Natural killer cell treated with Interleukin-12 subunit alpha and Interleukin-12 subunit beta and Interleukin-15 and Interleukin-18, amount 100 ng/mL, for 72 hours (primary cell): ENCODE measurements at regions not wholly inside any gene's neighbourhood (a gene's known extent, or its start where the extent isn't known, plus 50 kb on each side); places are given as distances from the start of the nearest gene placed in this dataset.
"Not testable (repeated sequence)": the region's sequence is repeated elsewhere in the genome, so short reads cannot be mapped to it uniquely, and the experiment has no call there.

Experiments
- ATAC-seq, 2 donors: fragments of 150-1000 bp; cut with Tn5 transposase in 1 of 2; sonication (Bioruptor Pico), chemical (Tn5 transposase) in 1 of 2; 2 replicates each; pipeline ENCODE4 v1.10.0; 2021
- DNase-seq: peaks from one replicate; pipeline ENCODE4 v3.0.0; 2022; ENCODE audit warnings: low spot score
- H3K27ac Mint-ChIP-seq, 2 donors: 1 replicate in 1 of 2; 2 replicates in 1 of 2; pipeline ENCODE4 v1.8.0; 2022; ENCODE audit warnings: mixed read lengths in 2 of 2, mild to moderate bottlenecking in 1 of 2, moderate library complexity in 1 of 2
- H3K27me3 Mint-ChIP-seq, 2 donors: 1 replicate in 1 of 2; 2 replicates in 1 of 2; pipeline ENCODE4 v1.8.0; 2022; ENCODE audit warnings: mixed read lengths in 2 of 2
- H3K36me3 Mint-ChIP-seq: one replicate; pipeline ENCODE4 v1.8.0; 2022; ENCODE audit warnings: mixed read lengths
- H3K4me1 Mint-ChIP-seq, 2 donors: 1 replicate in 1 of 2; 2 replicates in 1 of 2; pipeline ENCODE4 v1.8.0; 2022; ENCODE audit warnings: low read depth in 2 of 2, mixed read lengths in 2 of 2, mild to moderate bottlenecking in 1 of 2
- H3K4me3 Mint-ChIP-seq: one replicate; pipeline ENCODE4 v1.8.0; 2022; ENCODE audit warnings: mixed read lengths
- H3K9me3 Mint-ChIP-seq: 2 replicates; pipeline ENCODE4 v1.8.0; 2022; ENCODE audit warnings: mixed read lengths

GRCh38 chr10:2772816-2773631 is 294.3 kb upstream of the PFKP start:
- Mint-ChIP-seq H3K4me3 (no peak overlapping the region), H3K36me3 (no peaks in the 10 kb centered on the region), H3K27ac (no peak overlapping the region), H3K27me3 (peaks cover 0 to 55% of the 10 kb centered on the region in 2 donors), H3K9me3 (peaks cover 3% of the 10 kb centered on the region), H3K4me1 (no peaks in the 10 kb centered on the region)
- no peak for ATAC-seq
- DNase-seq = no peak

- Mint-ChIP-seq H3K9me3 (peaks cover 3% of the 10 kb centered on the region), H3K36me3 (no peaks in the 10 kb centered on the region), H3K4me1 (no peaks in the 10 kb centered on the region), H3K27ac (no peak overlapping the region), H3K4me3 (no peak overlapping the region), H3K27me3 (peaks cover 0 to 57% of the 10 kb centered on the region in 2 donors)
- DNase-seq = no peak
- peak in 1 of 2 donors; percentile 43 for ATAC-seq
Measured at GRCh38 chr10:2772135-2772534, 295.2 kb upstream of the PFKP start.

GRCh38 chr10:2767293-2767692 is 300.1 kb upstream of the PFKP start:
- H3K27me3 Mint-ChIP-seq = peaks cover 9 to 44% of the 10 kb centered on the region in 2 donors
- ATAC-seq, H3K4me1 Mint-ChIP-seq, DNase-seq, H3K27ac Mint-ChIP-seq, H3K9me3 Mint-ChIP-seq, H3K4me3 Mint-ChIP-seq, H3K36me3 Mint-ChIP-seq: not testable (repeated sequence)

GRCh38 chr10:2761971-2762370 is 305.4 kb upstream of the PFKP start:
- DNase-seq = no peak
- Mint-ChIP-seq H3K9me3 (peaks cover 11% of the 10 kb centered on the region), H3K4me1 (no peaks in the 10 kb centered on the region), H3K4me3 (no peak overlapping the region), H3K27ac (no peak overlapping the region), H3K36me3 (no peaks in the 10 kb centered on the region), H3K27me3 (peaks cover 9 to 28% of the 10 kb centered on the region in 2 donors)
- no peak for ATAC-seq

GRCh38 chr10:2761311-2761710 is 306.0 kb upstream of the PFKP start:
- no peaks in the 10 kb centered on the region for H3K36me3 Mint-ChIP-seq
- H3K9me3 Mint-ChIP-seq = peaks cover 11% of the 10 kb centered on the region
- H3K27me3 Mint-ChIP-seq = peaks cover 9 to 25% of the 10 kb centered on the region in 2 donors
- H3K27ac Mint-ChIP-seq = no peak overlapping the region
- H3K4me1 Mint-ChIP-seq = no peaks in the 10 kb centered on the region
- no peak overlapping the region for H3K4me3 Mint-ChIP-seq
- ATAC-seq = no peak
- no peak for DNase-seq

- no peak for DNase-seq
Measured at GRCh38 chr10:2760736-2761135, 306.6 kb upstream of the PFKP start.

GRCh38 chr10:2759233-2759632 is 308.1 kb upstream of the PFKP start:
- no peaks in the 10 kb centered on the region for H3K4me1 Mint-ChIP-seq
- ATAC-seq = no peak
- peaks cover 15% of the 10 kb centered on the region for H3K9me3 Mint-ChIP-seq

More at GRCh38 chr10:2760736-2761135, 306.6 kb upstream of the PFKP start:
- Mint-ChIP-seq H3K9me3 (peaks cover 11% of the 10 kb centered on the region), H3K4me1 (no peaks in the 10 kb centered on the region), H3K4me3 (no peak overlapping the region), H3K27ac (no peak overlapping the region), H3K27me3 (peaks cover 9 to 29% of the 10 kb centered on the region in 2 donors), H3K36me3 (no peaks in the 10 kb centered on the region)
- ATAC-seq = no peak

GRCh38 chr10:2754943-2755342 is 312.4 kb upstream of the PFKP start:
- peaks cover 4% of the 10 kb centered on the region for H3K9me3 Mint-ChIP-seq
- H3K36me3 Mint-ChIP-seq = no peaks in the 10 kb centered on the region
- DNase-seq (no peak), ATAC-seq (peak in 1 of 2 donors; percentile 31)
- H3K27ac Mint-ChIP-seq = no peak overlapping the region
- no peaks in the 10 kb centered on the region for H3K4me1 Mint-ChIP-seq
- H3K27me3 Mint-ChIP-seq = peaks cover 3 to 21% of the 10 kb centered on the region in 2 donors
- no peak overlapping the region for H3K4me3 Mint-ChIP-seq

More at GRCh38 chr10:2759233-2759632, 308.1 kb upstream of the PFKP start:
- no peak for DNase-seq
- H3K27ac Mint-ChIP-seq = no peak overlapping the region
- H3K4me3 Mint-ChIP-seq = no peak overlapping the region
- H3K36me3 Mint-ChIP-seq = no peaks in the 10 kb centered on the region
- H3K27me3 Mint-ChIP-seq = peaks cover 7 to 27% of the 10 kb centered on the region in 2 donors

- ATAC-seq = no peak
- H3K36me3 Mint-ChIP-seq = no peaks in the 10 kb centered on the region
- H3K27me3 Mint-ChIP-seq = peaks cover 7 to 25% of the 10 kb centered on the region in 2 donors
- peaks cover 0 to 5% of the 10 kb centered on the region in 2 donors for H3K4me1 Mint-ChIP-seq
- DNase-seq = no peak
- H3K9me3 Mint-ChIP-seq = peaks cover 3% of the 10 kb centered on the region
- no peak overlapping the region for H3K27ac Mint-ChIP-seq
- no peak overlapping the region for H3K4me3 Mint-ChIP-seq
Measured at GRCh38 chr10:2748287-2748686, 319.1 kb upstream of the PFKP start.

GRCh38 chr10:2746638-2747037 is 320.7 kb upstream of the PFKP start:
- ATAC-seq (no peak), DNase-seq (no peak)
- H3K27me3 Mint-ChIP-seq = peaks cover 8 to 36% of the 10 kb centered on the region in 2 donors
- H3K4me3 Mint-ChIP-seq = no peak overlapping the region
- H3K4me1 Mint-ChIP-seq = peaks cover 0 to 5% of the 10 kb centered on the region in 2 donors
- peaks cover 3% of the 10 kb centered on the region for H3K9me3 Mint-ChIP-seq
- no peaks in the 10 kb centered on the region for H3K36me3 Mint-ChIP-seq
- H3K27ac Mint-ChIP-seq = no peak overlapping the region

GRCh38 chr10:2745666-2746065 is 321.7 kb upstream of the PFKP start:
- Mint-ChIP-seq H3K4me1 (peaks cover 0 to 5% of the 10 kb centered on the region in 2 donors), H3K9me3 (peaks cover 3% of the 10 kb centered on the region), H3K36me3 (no peaks in the 10 kb centered on the region), H3K27ac (no peak overlapping the region), H3K4me3 (no peak overlapping the region), H3K27me3 (peaks cover 9 to 34% of the 10 kb centered on the region in 2 donors)
- ATAC-seq (no peak), DNase-seq (no peak)

- peak overlapping the region; percentile 51 for H3K4me3 Mint-ChIP-seq
- DNase-seq = no peak
- H3K9me3 Mint-ChIP-seq = peaks cover 3% of the 10 kb centered on the region
- no peak overlapping the region for H3K27ac Mint-ChIP-seq
- H3K36me3 Mint-ChIP-seq = no peaks in the 10 kb centered on the region
- ATAC-seq = no peak
- H3K27me3 Mint-ChIP-seq = peaks cover 9 to 32% of the 10 kb centered on the region in 2 donors
- peaks cover 0 to 5% of the 10 kb centered on the region in 2 donors for H3K4me1 Mint-ChIP-seq
Measured at GRCh38 chr10:2744547-2745200, 322.7 kb upstream of the PFKP start.

GRCh38 chr10:2734603-2735002 is 332.7 kb upstream of the PFKP start:
- ATAC-seq = no peak
- Mint-ChIP-seq H3K4me3 (no peak overlapping the region), H3K9me3 (peaks cover 6% of the 10 kb centered on the region), H3K4me1 (no peaks in the 10 kb centered on the region), H3K36me3 (no peaks in the 10 kb centered on the region), H3K27ac (no peak overlapping the region), H3K27me3 (peaks cover 3 to 27% of the 10 kb centered on the region in 2 donors)
- no peak for DNase-seq

GRCh38 chr10:2733278-2733963 is 333.9 kb upstream of the PFKP start:
- Mint-ChIP-seq H3K27me3 (peaks cover 3 to 33% of the 10 kb centered on the region in 2 donors), H3K27ac (no peak overlapping the region), H3K4me1 (no peaks in the 10 kb centered on the region), H3K9me3 (peaks cover 6% of the 10 kb centered on the region), H3K4me3 (no peak overlapping the region), H3K36me3 (no peaks in the 10 kb centered on the region)
- DNase-seq (no peak), ATAC-seq (no peak)
